Upper lobe of left lung (tissue), 4 donors: ENCODE measurements at regions not wholly inside any gene's neighbourhood (a gene's known extent, or its start where the extent isn't known, plus 50 kb on each side); places are given as distances from the start of the nearest gene placed in this dataset.

Source experiments
- CTCF ChIP-seq, 6 experiments: fragments of 450-650 bp in 4 of 6; fragments of 200-600 bp in 2 of 6; sonication (generic) in 2 of 6; IDR thresholded peaks; one replicate each; pipeline ENCODE4 v1.5.1; 2016 to 2019; ENCODE audit warnings: antibody characterized with exemption in 6 of 6
- POLR2A ChIP-seq, 4 donors: fragments of 450-650 bp; IDR thresholded peaks; one replicate each; pipeline ENCODE4 v1.5.1; 2016 to 2017; ENCODE audit warnings: antibody characterized with exemption in 4 of 4, mild to moderate bottlenecking in 2 of 4

GRCh38 chr1:73839922-73840321 lies 358.1 kb downstream of the LRRIQ3 start:
- TF ChIP-seq CTCF (IDR thresholded peaks at IDR 0.05): no peak
- no peak for TF ChIP-seq POLR2A (IDR thresholded peaks at IDR 0.05)
